Mucosa of descending colon (tissue), 3 donors: ENCODE measurements at regions not wholly inside any gene's neighbourhood (a gene's known extent, or its start where the extent isn't known, plus 50 kb on each side); places are given as distances from the start of the nearest gene placed in this dataset.

Experiments used
- ATAC-seq: fragments of 200-7000 bp; cut with Tn5 transposase; one replicate; pipeline ENCODE4 v1.9.1; 2020; ENCODE audit warnings: mild to moderate bottlenecking, moderate library complexity
- DNase-seq, 3 donors: peaks; one replicate each; pipeline ENCODE4 v3.0.0-alpha.2; 2020
- H3K36me3 ChIP-seq: fragments of 200-600 bp; one replicate; pipeline ENCODE4 v1.8.0; 2021; ENCODE audit warnings: low read depth, mild to moderate bottlenecking
- H3K4me1 ChIP-seq: fragments of 200-600 bp; one replicate; pipeline ENCODE4 v1.8.0; 2021; ENCODE audit warnings: low read depth, mild to moderate bottlenecking
- H3K4me3 ChIP-seq: fragments of 200-600 bp; one replicate; pipeline ENCODE4 v1.8.0; 2021; ENCODE audit warnings: mild to moderate bottlenecking
- H3K9me3 ChIP-seq: fragments of 200-600 bp; one replicate; pipeline ENCODE4 v1.8.0; 2021; ENCODE audit warnings: mild to moderate bottlenecking
- CTCF ChIP-seq: fragments of 200-600 bp; IDR thresholded peaks from one replicate; pipeline ENCODE4 v1.8.0; 2022; ENCODE audit warnings: antibody characterized with exemption, mild to moderate bottlenecking
- intact Hi-C, 2 donors: fragments of 100-400 bp; cut with DNase I in 1 of 2; cut with micrococcal nuclease in 1 of 2; formaldehyde crosslinking; loops; one replicate each; pipeline versions ENCODE4 v1.11.0 to v1.11.1; 2022; cut with DNase I, micrococcal nuclease
- donor health status: DM: no; HTN: no; CAD: no; lungs with moderate emphysema.
- donor health status: DM: no; HTN: no; CAD: no.
- donor health status: DM: no; HTN: yes; CAD: no.

GRCh38 chr7:63072806-63073205, 925.8 kb upstream of the ZNF722 start:
- Histone ChIP-seq H3K36me3 (no peaks in the 10 kb centered on the region), H3K4me3 (no peak overlapping the region), H3K9me3 (peaks cover 80% of the 10 kb centered on the region), H3K4me1 (no peaks in the 10 kb centered on the region)
- intact Hi-C loops, result no loop called here
- no peak for DNase-seq
- no peak for TF ChIP-seq CTCF
- no peak for ATAC-seq

GRCh38 chr7:63073286-63073685, 925.4 kb upstream of the ZNF722 start:
- ATAC-seq, result no peak
- no peak for DNase-seq
- Histone ChIP-seq H3K4me3 (no peak overlapping the region), H3K9me3 (peaks cover 78% of the 10 kb centered on the region), H3K4me1 (no peaks in the 10 kb centered on the region), H3K36me3 (no peaks in the 10 kb centered on the region)
- intact Hi-C loops, result no loop called here
- no peak for TF ChIP-seq CTCF

- DNase-seq (no peak), ATAC-seq (no peak)
- no peaks in the 10 kb centered on the region for H3K36me3 ChIP-seq
- H3K4me3 ChIP-seq, result no peak overlapping the region
- no peaks in the 10 kb centered on the region for H3K4me1 ChIP-seq
- peaks cover 78% of the 10 kb centered on the region for H3K9me3 ChIP-seq
- no peak for TF ChIP-seq CTCF
- intact Hi-C loops, result no loop called here
Measured at GRCh38 chr7:63073736-63074135, 924.9 kb upstream of the ZNF722 start.

- DNase-seq, result no peak
- ATAC-seq, result no peak
- Histone ChIP-seq H3K4me3 (no peak overlapping the region), H3K9me3 (peaks cover 83% of the 10 kb centered on the region), H3K36me3 (no peaks in the 10 kb centered on the region), H3K4me1 (no peaks in the 10 kb centered on the region)
- no peak for TF ChIP-seq CTCF
- intact Hi-C loops, result no loop called here
Measured at GRCh38 chr7:63077841-63078240, 920.8 kb upstream of the ZNF722 start.

GRCh38 chr7:63080406-63080805, 918.2 kb upstream of the ZNF722 start:
- peaks cover 87% of the 10 kb centered on the region for H3K9me3 ChIP-seq
- intact Hi-C loops, result no loop called here
- no peak for ATAC-seq
- no peaks in the 10 kb centered on the region for H3K36me3 ChIP-seq
- no peak for DNase-seq
- H3K4me3 ChIP-seq, result no peak overlapping the region
- TF ChIP-seq CTCF, result no peak
- no peaks in the 10 kb centered on the region for H3K4me1 ChIP-seq

- ATAC-seq, result no peak
- H3K9me3 ChIP-seq, result peaks cover 87% of the 10 kb centered on the region
Measured at GRCh38 chr7:63080831-63081230, 917.8 kb upstream of the ZNF722 start.

More at GRCh38 chr7:63080831-63081230, 917.8 kb upstream of the ZNF722 start:
- intact Hi-C loops, result no loop called here
- Histone ChIP-seq H3K4me1 (no peaks in the 10 kb centered on the region), H3K36me3 (no peaks in the 10 kb centered on the region), H3K4me3 (no peak overlapping the region)
- no peak for TF ChIP-seq CTCF
- DNase-seq, result no peak
